AG04449 (cell line): ENCODE measurements at regions not wholly inside any gene's neighbourhood (a gene's known extent, or its start where the extent isn't known, plus 50 kb on each side); places are given as distances from the start of the nearest gene placed in this dataset.
"Not testable (repeated sequence)": the region's sequence is repeated elsewhere in the genome, so short reads cannot be mapped to it uniquely, and the experiment has no call there.

Experiments
- CTCF ChIA-PET: fragments of 350-600 bp; formaldehyde crosslinking; extraction: SDS; loops from one replicate; lab custom pipeline; 2021; ENCODE audit warnings: antibody characterized with exemption; lab: Yijun Ruan, JAX
- POLR2A ChIA-PET: fragments of 400-600, 350-600 bp; formaldehyde crosslinking; extraction: SDS; loops from one replicate; lab custom pipeline; 2020; ENCODE audit warnings: antibody characterized with exemption, inconsistent platforms; lab: Yijun Ruan, JAX
- DNase-seq: peaks from one replicate; pipeline ENCODE4 v3.0.0-alpha.2; 2010; ENCODE audit warnings: low read depth, low spot score
- H3K4me3 ChIP-seq: 2 replicates; pipeline ENCODE4 v1.5.1; 2011; ENCODE audit warnings: low read depth, mild to moderate bottlenecking, control low read depth, low read length
- TF ChIP-seq, protein P1 (sequence below): IDR thresholded peaks from one replicate; pipeline ENCODE4 v1.5.1; 2011; ENCODE audit warnings: mild to moderate bottlenecking, moderate library complexity, low read length, control low read depth, inconsistent platforms; ENCODE audit not compliant: insufficient read depth; ENCODE audit errors: missing control alignments

DNA sequence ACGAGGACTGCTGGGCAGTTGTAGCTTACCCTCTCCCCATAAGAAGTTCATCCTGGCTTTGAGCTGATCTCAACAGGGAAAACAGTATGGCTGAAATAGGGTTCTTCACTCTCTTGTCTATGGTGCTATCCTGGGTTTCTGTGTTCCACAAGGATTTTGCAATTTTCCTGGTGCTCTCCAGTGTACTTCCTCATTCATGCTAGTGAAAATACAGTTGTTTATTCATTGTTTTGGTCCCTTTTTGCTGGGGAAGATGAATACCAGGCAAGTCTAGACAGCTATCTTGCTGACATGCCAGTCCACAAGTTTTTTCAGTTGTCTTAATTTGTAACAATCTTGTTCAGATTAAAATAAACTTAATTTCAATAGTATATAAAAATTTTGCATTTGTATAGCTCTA, 306.5 kb downstream of the DLEU7 start:
- ChIA-PET CTCF (interaction anchor here (1.3 to 1.5 kb wide), 2 partner anchors 15 to 264 kb away, joined by 3 to 4 read pairs; no protein-coding TSS in a partner anchor), POLR2A (no interaction called here)
- DNase-seq, result no peak
- H3K4me3 ChIP-seq, result no peak overlapping the region
- TF ChIP-seq, protein P1, sequence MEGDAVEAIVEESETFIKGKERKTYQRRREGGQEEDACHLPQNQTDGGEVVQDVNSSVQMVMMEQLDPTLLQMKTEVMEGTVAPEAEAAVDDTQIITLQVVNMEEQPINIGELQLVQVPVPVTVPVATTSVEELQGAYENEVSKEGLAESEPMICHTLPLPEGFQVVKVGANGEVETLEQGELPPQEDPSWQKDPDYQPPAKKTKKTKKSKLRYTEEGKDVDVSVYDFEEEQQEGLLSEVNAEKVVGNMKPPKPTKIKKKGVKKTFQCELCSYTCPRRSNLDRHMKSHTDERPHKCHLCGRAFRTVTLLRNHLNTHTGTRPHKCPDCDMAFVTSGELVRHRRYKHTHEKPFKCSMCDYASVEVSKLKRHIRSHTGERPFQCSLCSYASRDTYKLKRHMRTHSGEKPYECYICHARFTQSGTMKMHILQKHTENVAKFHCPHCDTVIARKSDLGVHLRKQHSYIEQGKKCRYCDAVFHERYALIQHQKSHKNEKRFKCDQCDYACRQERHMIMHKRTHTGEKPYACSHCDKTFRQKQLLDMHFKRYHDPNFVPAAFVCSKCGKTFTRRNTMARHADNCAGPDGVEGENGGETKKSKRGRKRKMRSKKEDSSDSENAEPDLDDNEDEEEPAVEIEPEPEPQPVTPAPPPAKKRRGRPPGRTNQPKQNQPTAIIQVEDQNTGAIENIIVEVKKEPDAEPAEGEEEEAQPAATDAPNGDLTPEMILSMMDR, result no peak

- H3K4me3 ChIP-seq, result no peak overlapping the region
- CTCF ChIA-PET, result interaction anchor here (0.5 to 1.4 kb wide), 4 partner anchors 10 to 455 kb away, joined by 3 to 5 read pairs (median 4); no protein-coding TSS in a partner anchor
- TF ChIP-seq, protein P1, result no peak
- no peak for DNase-seq
- POLR2A ChIA-PET, result no interaction called here
Observed at GRCh38 chr13:50539791-50540530, 303.5 kb downstream of the DLEU7 start.

- TF ChIP-seq, protein P1, result no peak
- H3K4me3 ChIP-seq, result no peak overlapping the region
- CTCF ChIA-PET, result interaction anchor here (0.9 to 1.5 kb wide), 3 partner anchors 9 to 458 kb away, joined by 3 to 4 read pairs (median 4); no protein-coding TSS in a partner anchor
- POLR2A ChIA-PET, result interaction anchor here (1.0 kb wide), 2 partner anchors 21 to 418 kb away, joined by 3 read pairs; no protein-coding TSS in a partner anchor
- no peak for DNase-seq
Observed at GRCh38 chr13:50543141-50543540, 300.4 kb downstream of the DLEU7 start.

DNA sequence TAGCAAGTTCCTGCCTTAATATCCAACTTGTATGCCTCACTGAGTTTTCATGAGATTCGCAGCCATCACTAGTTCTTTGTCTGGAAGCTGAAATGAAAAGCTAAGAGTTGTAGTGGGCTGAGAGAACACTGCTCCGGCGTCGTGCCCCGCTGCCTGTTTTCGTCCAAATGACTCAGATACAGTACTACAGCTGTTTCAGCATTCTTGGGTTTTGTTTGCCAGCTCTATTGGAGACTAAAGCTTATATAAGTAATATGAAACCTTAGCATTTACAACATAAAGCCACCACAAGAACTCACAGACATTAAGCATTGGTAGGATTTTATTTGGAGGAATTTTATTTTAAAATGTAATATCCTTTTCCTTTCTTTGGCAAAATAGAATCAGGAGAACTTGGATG, 299.7 kb downstream of the DLEU7 start:
- H3K4me3 ChIP-seq, result no peak overlapping the region
- peak; percentile 65 for DNase-seq
- ChIA-PET POLR2A (interaction anchor here (1.0 kb wide), 2 partner anchors 22 to 419 kb away, joined by 3 read pairs; no protein-coding TSS in a partner anchor), CTCF (interaction anchor here (0.9 to 1.5 kb wide), 2 partner anchors 9 to 459 kb away, joined by 3 to 4 read pairs; no protein-coding TSS in a partner anchor)
- TF ChIP-seq, protein P1, result no peak

DNA sequence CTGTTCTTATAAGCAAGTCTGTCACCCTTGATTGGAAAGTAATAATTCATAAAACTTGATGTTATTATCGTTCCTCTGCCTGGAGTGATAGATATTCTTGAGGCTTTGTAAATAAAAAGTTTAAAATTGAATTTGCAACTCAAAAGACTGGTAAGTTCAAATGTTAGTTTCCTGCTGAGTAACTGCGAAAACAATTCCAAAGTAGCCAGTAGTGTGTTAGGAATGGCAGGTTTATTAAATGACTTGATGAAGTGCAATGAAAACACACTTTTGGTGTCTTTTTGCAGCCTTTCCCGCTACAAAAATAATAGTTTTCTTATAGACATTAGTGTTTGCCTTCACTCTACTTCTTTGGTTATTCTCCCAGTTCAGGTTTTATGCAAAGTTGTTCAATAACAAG, 299.3 kb downstream of the DLEU7 start:
- ChIA-PET POLR2A (interaction anchor here (1.0 kb wide), 1 partner anchor 22 kb away, joined by 3 read pairs; no protein-coding TSS in a partner anchor), CTCF (interaction anchor here (0.9 to 1.5 kb wide), 2 partner anchors 8 to 459 kb away, joined by 3 to 4 read pairs; no protein-coding TSS in a partner anchor)
- TF ChIP-seq, protein P1, result no peak
- no peak for DNase-seq
- H3K4me3 ChIP-seq, result no peak overlapping the region

- POLR2A ChIA-PET, DNase-seq, H3K4me3 ChIP-seq, CTCF ChIA-PET: not testable (repeated sequence)
Observed at GRCh38 chr13:50547175-50547574, 296.3 kb downstream of the DLEU7 start.
